ENCODE measurements at regions not wholly inside any gene's neighbourhood (a gene's known extent, or its start where the extent isn't known, plus 50 kb on each side); places are given as distances from the start of the nearest gene placed in this dataset.

DNA sequence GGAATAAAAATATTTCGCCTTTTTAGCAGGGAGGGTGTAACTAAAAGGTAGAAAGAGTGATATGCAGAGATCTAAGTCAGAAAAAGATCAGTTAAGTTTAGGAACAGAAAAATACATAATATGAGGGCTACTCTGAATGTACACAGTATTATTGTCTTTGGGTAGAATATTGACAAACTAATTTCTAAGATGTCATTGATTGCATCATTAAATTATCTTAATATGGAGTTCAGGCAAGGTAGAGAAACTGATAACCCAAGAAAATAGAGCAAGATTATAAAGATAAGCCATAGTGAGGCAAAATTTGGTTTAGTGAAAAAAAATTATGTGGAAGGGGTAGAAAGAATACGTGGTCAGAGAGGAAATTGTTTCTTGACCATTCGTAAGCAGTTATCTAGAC is 629.0 kb upstream of the NXPH2 start:
- CTCF ChIA-PET: no interaction called here
- in situ Hi-C loops (cut with HindIII; ENCODE audit: low pct_unique_long_range_greater_than_20kb, low sequenced_read_pairs): no loop called here
- H3K36me3 ChIP-seq (ENCODE audit: control insufficient read depth, insufficient read depth, low read length): no peaks in the 10 kb centered on the region

DNA sequence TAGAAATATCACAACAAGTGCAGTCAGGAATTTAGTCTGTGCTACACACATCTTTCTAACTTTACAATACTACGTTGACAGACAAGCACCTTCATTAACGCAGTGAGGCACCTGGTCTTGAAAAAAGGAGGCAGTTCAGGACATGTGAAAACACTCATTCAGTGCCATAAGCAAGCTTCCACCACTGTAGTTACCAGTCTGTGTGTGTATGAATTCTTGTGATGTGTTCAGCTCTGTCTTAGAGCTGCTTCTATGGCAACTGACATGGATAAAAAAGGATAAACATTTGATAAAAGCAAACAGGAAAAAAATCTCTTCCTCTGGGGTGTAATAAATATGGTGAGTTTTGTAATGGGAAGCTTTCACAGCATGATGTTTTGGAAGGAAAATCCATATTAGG is 623.8 kb upstream of the NXPH2 start:
- ATAC-seq: no peak
- no peak overlapping the region for H3K27ac ChIP-seq (ENCODE audit: low read length)
- no peaks in the 10 kb centered on the region for H3K9me3 ChIP-seq (ENCODE audit: control insufficient read depth, insufficient read depth, low read depth, low read length)
- H3K4me3 ChIP-seq (ENCODE audit: low read depth in 2 of 2, low read length in 2 of 2): no peak overlapping the region
- in situ Hi-C loops (cut with HindIII; ENCODE audit: low pct_unique_long_range_greater_than_20kb, low sequenced_read_pairs): no loop called here
- no peaks in the 10 kb centered on the region for H3K27me3 ChIP-seq (ENCODE audit: control insufficient read depth, insufficient read depth, low read length)
- intact Hi-C loops (cut with micrococcal nuclease; ENCODE audit: unreplicated experiment): no loop called here
- no peak for DNase-seq (ENCODE audit: low read depth, low spot score)
- H3K36me3 ChIP-seq (ENCODE audit: control insufficient read depth, insufficient read depth, low read length): no peaks in the 10 kb centered on the region
- no peaks in the 10 kb centered on the region for H3K4me1 ChIP-seq (ENCODE audit: control insufficient read depth, insufficient read depth, low read length)
- POLR2A ChIA-PET: no interaction called here
- no TSS peak for BruUV-seq (replicated peaks)
- TF ChIP-seq SIN3A (IDR thresholded peaks at IDR 0.05; ENCODE audit: borderline replicate concordance, insufficient read depth, low read depth, low read length) (no peak), POLR2AphosphoS5 (IDR thresholded peaks at IDR 0.05; ENCODE audit: low read depth, low read length) (no peak), TCF7L2 (IDR thresholded peaks at IDR 0.05; ENCODE audit: low read depth, low read length) (no peak)
- TF ChIP-seq, protein P1, sequence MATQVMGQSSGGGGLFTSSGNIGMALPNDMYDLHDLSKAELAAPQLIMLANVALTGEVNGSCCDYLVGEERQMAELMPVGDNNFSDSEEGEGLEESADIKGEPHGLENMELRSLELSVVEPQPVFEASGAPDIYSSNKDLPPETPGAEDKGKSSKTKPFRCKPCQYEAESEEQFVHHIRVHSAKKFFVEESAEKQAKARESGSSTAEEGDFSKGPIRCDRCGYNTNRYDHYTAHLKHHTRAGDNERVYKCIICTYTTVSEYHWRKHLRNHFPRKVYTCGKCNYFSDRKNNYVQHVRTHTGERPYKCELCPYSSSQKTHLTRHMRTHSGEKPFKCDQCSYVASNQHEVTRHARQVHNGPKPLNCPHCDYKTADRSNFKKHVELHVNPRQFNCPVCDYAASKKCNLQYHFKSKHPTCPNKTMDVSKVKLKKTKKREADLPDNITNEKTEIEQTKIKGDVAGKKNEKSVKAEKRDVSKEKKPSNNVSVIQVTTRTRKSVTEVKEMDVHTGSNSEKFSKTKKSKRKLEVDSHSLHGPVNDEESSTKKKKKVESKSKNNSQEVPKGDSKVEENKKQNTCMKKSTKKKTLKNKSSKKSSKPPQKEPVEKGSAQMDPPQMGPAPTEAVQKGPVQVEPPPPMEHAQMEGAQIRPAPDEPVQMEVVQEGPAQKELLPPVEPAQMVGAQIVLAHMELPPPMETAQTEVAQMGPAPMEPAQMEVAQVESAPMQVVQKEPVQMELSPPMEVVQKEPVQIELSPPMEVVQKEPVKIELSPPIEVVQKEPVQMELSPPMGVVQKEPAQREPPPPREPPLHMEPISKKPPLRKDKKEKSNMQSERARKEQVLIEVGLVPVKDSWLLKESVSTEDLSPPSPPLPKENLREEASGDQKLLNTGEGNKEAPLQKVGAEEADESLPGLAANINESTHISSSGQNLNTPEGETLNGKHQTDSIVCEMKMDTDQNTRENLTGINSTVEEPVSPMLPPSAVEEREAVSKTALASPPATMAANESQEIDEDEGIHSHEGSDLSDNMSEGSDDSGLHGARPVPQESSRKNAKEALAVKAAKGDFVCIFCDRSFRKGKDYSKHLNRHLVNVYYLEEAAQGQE (IDR thresholded peaks at IDR 0.05; ENCODE audit: insufficient read depth in 1 of 2, low read depth in 2 of 2, low read length in 1 of 2): no peak
- TF ChIP-seq, protein P2, sequence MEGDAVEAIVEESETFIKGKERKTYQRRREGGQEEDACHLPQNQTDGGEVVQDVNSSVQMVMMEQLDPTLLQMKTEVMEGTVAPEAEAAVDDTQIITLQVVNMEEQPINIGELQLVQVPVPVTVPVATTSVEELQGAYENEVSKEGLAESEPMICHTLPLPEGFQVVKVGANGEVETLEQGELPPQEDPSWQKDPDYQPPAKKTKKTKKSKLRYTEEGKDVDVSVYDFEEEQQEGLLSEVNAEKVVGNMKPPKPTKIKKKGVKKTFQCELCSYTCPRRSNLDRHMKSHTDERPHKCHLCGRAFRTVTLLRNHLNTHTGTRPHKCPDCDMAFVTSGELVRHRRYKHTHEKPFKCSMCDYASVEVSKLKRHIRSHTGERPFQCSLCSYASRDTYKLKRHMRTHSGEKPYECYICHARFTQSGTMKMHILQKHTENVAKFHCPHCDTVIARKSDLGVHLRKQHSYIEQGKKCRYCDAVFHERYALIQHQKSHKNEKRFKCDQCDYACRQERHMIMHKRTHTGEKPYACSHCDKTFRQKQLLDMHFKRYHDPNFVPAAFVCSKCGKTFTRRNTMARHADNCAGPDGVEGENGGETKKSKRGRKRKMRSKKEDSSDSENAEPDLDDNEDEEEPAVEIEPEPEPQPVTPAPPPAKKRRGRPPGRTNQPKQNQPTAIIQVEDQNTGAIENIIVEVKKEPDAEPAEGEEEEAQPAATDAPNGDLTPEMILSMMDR (IDR thresholded peaks at IDR 0.05): no peak
- CTCF ChIA-PET: no interaction called here

More for the DNA sequence above, 629.0 kb upstream of the NXPH2 start:
- no peak overlapping the region for H3K27ac ChIP-seq (ENCODE audit: low read length)
- no peak for TF ChIP-seq SIN3A (IDR thresholded peaks at IDR 0.05; ENCODE audit: borderline replicate concordance, insufficient read depth, low read depth, low read length)
- TF ChIP-seq TCF7L2 (IDR thresholded peaks at IDR 0.05; ENCODE audit: low read depth, low read length): no peak
- TF ChIP-seq, protein P1 (IDR thresholded peaks at IDR 0.05; ENCODE audit: insufficient read depth in 1 of 2, low read depth in 2 of 2, low read length in 1 of 2): no peak
- no peak for TF ChIP-seq POLR2AphosphoS5 (IDR thresholded peaks at IDR 0.05; ENCODE audit: low read depth, low read length)
- TF ChIP-seq, protein P2 (IDR thresholded peaks at IDR 0.05): no peak
- no peaks in the 10 kb centered on the region for H3K9me3 ChIP-seq (ENCODE audit: control insufficient read depth, insufficient read depth, low read depth, low read length)
- ATAC-seq (no peak), DNase-seq (ENCODE audit: low read depth, low spot score) (no peak)
- BruUV-seq (replicated peaks): no TSS peak
- no peak overlapping the region for H3K4me3 ChIP-seq (ENCODE audit: low read depth in 2 of 2, low read length in 2 of 2)
- no peaks in the 10 kb centered on the region for H3K27me3 ChIP-seq (ENCODE audit: control insufficient read depth, insufficient read depth, low read length)
- POLR2A ChIA-PET: no interaction called here
- intact Hi-C loops (cut with micrococcal nuclease; ENCODE audit: unreplicated experiment): no loop called here
- H3K4me1 ChIP-seq (ENCODE audit: control insufficient read depth, insufficient read depth, low read length): no peaks in the 10 kb centered on the region
